AG09309 (cell line): ENCODE measurements at regions not wholly inside any gene's neighbourhood (a gene's known extent, or its start where the extent isn't known, plus 50 kb on each side); places are given as distances from the start of the nearest gene placed in this dataset.
A peak's percentile ranks its signal among the peaks of the same experiment; 100 is the strongest.

ENCODE experiments used
- DNase-seq: peaks from one replicate; pipeline ENCODE4 v3.0.0-alpha.2; 2010; ENCODE audit warnings: low read depth
- H3K4me3 ChIP-seq: 2 replicates; pipeline ENCODE4 v1.5.1; 2011; ENCODE audit warnings: mild to moderate bottlenecking, low read depth, low read length, moderate library complexity; ENCODE audit not compliant: control insufficient read depth
- CTCF ChIP-seq: IDR thresholded peaks from 2 replicates; pipeline ENCODE4 v1.5.1; 2011; ENCODE audit warnings: mild to moderate bottlenecking, low read depth, low read length, inconsistent platforms; ENCODE audit not compliant: insufficient read depth, control insufficient read depth; ENCODE audit errors: missing control alignments

GRCh38 chr13:82802528-82802927 is 1079.7 kb downstream of the SLITRK1 start:
- no peak overlapping the region for H3K4me3 ChIP-seq
- DNase-seq = no peak
- TF ChIP-seq CTCF = no peak

- TF ChIP-seq CTCF = no peak
- DNase-seq = peak; percentile 11
- H3K4me3 ChIP-seq = no peak overlapping the region
These were observed 1081.9 kb downstream of the SLITRK1 start for GRCh38 chr13:82800391-82800790.

- no peak overlapping the region for H3K4me3 ChIP-seq
- DNase-seq = no peak
- TF ChIP-seq CTCF = no peak
These were observed 1084.4 kb downstream of the SLITRK1 start for GRCh38 chr13:82797876-82798275.

- no peak overlapping the region for H3K4me3 ChIP-seq
- no peak for TF ChIP-seq CTCF
- DNase-seq = no peak
These were observed 1091.2 kb downstream of the SLITRK1 start for GRCh38 chr13:82791035-82791434.

GRCh38 chr13:82772816-82773215 is 1109.5 kb downstream of the SLITRK1 start:
- no peak overlapping the region for H3K4me3 ChIP-seq
- TF ChIP-seq CTCF = no peak
- no peak for DNase-seq

GRCh38 chr13:82766732-82767321 is 1115.4 kb downstream of the SLITRK1 start:
- no peak for DNase-seq
- no peak overlapping the region for H3K4me3 ChIP-seq

More at GRCh38 chr13:82766732-82767321, 1115.4 kb downstream of the SLITRK1 start:
- no peak for TF ChIP-seq CTCF
